ENCODE measurements at regions not wholly inside any gene's neighbourhood (a gene's known extent, or its start where the extent isn't known, plus 50 kb on each side); places are given as distances from the start of the nearest gene placed in this dataset.

DNA sequence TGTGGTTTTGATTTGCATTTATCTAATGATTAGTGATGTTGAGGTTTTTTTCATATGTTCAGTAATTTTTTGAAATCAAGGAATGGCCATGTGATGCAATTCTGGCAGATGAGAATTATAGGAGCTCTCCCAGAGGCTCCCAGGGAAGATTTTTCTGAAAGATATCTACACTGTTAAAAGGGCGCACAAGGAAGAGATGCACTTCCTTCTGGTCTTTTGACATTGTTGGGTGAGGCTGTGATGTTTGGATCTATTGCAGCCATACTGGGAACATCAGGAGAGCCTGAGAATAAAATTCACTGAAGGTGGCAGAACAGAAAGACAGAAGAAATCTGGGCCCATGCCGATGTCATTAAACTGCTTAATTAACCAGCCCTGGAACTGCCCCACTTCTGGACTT lies 108.5 kb downstream of the DDX1 start:
- TF ChIP-seq POLR2A (IDR thresholded peaks at IDR 0.05) (no peak), EP300 (IDR thresholded peaks at IDR 0.05) (no peak), POLR2AphosphoS5 (IDR thresholded peaks at IDR 0.05) (no peak)
- TF ChIP-seq, protein P1, sequence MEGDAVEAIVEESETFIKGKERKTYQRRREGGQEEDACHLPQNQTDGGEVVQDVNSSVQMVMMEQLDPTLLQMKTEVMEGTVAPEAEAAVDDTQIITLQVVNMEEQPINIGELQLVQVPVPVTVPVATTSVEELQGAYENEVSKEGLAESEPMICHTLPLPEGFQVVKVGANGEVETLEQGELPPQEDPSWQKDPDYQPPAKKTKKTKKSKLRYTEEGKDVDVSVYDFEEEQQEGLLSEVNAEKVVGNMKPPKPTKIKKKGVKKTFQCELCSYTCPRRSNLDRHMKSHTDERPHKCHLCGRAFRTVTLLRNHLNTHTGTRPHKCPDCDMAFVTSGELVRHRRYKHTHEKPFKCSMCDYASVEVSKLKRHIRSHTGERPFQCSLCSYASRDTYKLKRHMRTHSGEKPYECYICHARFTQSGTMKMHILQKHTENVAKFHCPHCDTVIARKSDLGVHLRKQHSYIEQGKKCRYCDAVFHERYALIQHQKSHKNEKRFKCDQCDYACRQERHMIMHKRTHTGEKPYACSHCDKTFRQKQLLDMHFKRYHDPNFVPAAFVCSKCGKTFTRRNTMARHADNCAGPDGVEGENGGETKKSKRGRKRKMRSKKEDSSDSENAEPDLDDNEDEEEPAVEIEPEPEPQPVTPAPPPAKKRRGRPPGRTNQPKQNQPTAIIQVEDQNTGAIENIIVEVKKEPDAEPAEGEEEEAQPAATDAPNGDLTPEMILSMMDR (IDR thresholded peaks at IDR 0.05): no peak
- WGBS, 5 donors: 93 to 97% (median 96%) methylated on average over 2 of the region's 2 CpGs
- Histone ChIP-seq H3K9me3 (no peaks in the 10 kb centered on the region), H3K4me3 (no peak overlapping the region), H3K36me3 (no peaks in the 10 kb centered on the region), H3K27ac (no peak overlapping the region), H3K4me1 (peaks cover 0 to 3% (median 0%) of the 10 kb centered on the region in 4 donors), H3K27me3 (no peaks in the 10 kb centered on the region)
- no peak for DNase-seq
- intact Hi-C loops (cut with DNase I; ENCODE audit: low total_unique reads): no loop called here

DNA sequence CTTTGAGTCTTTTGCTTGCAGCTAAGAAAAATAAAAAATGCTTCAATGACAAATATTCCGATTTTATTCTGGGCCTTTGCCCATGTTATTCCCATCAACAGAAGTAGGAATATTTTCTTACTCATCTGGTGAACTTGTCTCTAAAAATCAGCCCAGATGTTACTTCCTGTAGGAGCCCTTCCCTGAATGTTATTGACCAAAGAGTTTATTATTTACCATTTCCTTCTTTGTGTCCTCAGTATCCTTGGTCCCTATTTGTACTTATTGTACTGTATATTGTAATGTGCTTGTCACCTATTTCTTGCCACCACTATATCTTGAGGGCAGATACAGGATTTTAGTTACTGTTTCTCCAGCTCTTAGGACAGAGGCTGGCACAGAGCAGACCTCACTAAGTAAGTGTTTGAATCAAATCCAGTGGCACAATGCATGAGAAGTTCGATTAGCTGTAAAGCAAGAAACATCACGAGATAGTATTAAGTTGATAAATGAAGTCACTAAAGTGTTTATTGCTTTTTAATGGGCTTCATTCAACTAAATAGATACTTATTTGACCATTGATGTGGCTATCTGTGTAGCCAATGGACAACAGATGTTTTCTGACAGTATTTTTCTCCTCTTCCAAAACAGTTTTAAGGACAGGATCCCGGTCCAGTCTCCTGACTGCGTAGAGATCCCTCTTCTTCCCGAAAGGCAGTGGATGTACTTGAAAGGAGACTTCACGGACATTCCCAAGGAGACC lies 109.1 kb downstream of the DDX1 start:
- intact Hi-C loops (cut with DNase I; ENCODE audit: low total_unique reads): no loop called here
- no peak overlapping the region for H3K27ac ChIP-seq
- no peak for TF ChIP-seq POLR2A (IDR thresholded peaks at IDR 0.05)
- TF ChIP-seq POLR2AphosphoS5 (IDR thresholded peaks at IDR 0.05): no peak
- TF ChIP-seq EP300 (IDR thresholded peaks at IDR 0.05): no peak
- TF ChIP-seq, protein P1 (IDR thresholded peaks at IDR 0.05): no peak
- no peak for DNase-seq
- 64 to 79% (median 75%) methylated on average over 7 of the region's 7 CpGs for WGBS, 5 donors
- no peaks in the 10 kb centered on the region for H3K9me3 ChIP-seq
- no peak overlapping the region for H3K4me3 ChIP-seq
- peaks cover 0 to 3% (median 0%) of the 10 kb centered on the region in 4 donors for H3K4me1 ChIP-seq
- no peaks in the 10 kb centered on the region for H3K36me3 ChIP-seq
- no peaks in the 10 kb centered on the region for H3K27me3 ChIP-seq

DNA sequence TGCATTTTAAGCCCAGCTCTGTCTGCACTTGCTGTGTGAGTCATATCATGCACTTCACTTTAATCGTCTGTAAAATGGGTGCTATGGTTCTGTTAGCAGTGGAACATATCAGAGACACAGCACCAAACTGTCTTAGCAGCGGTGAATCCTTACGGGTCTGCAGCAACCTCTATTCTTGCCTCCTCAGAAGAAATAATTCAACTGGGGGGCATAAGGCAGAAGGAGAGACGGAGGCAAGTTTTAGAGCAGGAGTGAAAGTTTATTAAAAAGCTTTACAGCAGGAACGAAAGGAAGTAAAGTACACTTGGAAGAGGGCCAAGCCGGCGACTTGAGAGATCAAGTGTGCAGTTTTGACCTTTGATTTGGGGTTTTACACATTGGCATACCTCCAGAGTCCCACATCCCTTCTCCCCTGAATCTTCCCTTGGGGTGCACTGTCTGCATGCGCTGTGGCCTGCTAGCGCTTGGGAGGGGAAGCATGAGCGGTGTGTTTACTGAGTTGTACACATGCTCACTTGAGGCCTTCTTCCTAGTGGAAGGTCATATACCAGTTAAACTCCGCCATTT lies 109.8 kb downstream of the DDX1 start:
- Histone ChIP-seq H3K27me3 (no peaks in the 10 kb centered on the region), H3K27ac (no peak overlapping the region), H3K36me3 (no peaks in the 10 kb centered on the region), H3K9me3 (no peaks in the 10 kb centered on the region), H3K4me1 (peaks cover 0 to 3% (median 0%) of the 10 kb centered on the region in 4 donors), H3K4me3 (no peak overlapping the region)
- TF ChIP-seq POLR2AphosphoS5 (IDR thresholded peaks at IDR 0.05) (no peak), EP300 (IDR thresholded peaks at IDR 0.05) (no peak), POLR2A (IDR thresholded peaks at IDR 0.05) (no peak)
- TF ChIP-seq, protein P1 (IDR thresholded peaks at IDR 0.05): no peak
- 65 to 70% (median 69%) methylated on average over 11 of the region's 11 CpGs for WGBS, 5 donors
- intact Hi-C loops (cut with DNase I; ENCODE audit: low total_unique reads): no loop called here
- no peak for DNase-seq

DNA sequence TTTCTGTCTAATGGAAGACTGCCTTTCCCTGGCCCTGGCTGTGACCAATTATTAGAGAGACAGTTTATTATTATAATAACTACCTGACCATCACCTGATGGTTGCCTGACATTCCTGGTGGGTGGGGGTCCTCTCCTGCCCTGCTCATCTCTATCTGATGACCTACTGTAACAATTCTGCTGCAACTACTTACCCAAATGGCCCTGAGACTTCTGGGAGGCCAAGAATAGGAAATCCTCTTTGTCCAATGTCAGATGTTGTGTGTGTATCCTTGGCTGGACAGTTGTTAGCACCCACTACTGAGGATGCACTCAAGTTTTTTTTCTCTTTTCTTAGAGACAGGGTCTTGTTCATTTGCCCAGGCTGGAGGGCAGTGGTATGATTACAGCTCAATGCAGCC lies 110.3 kb downstream of the DDX1 start:
- no peak overlapping the region for H3K27ac ChIP-seq
- no peak overlapping the region for H3K4me3 ChIP-seq
- no peaks in the 10 kb centered on the region for H3K9me3 ChIP-seq
- H3K4me1 ChIP-seq: peaks cover 0 to 3% (median 0%) of the 10 kb centered on the region in 4 donors
- TF ChIP-seq POLR2A (IDR thresholded peaks at IDR 0.05) (no peak), POLR2AphosphoS5 (IDR thresholded peaks at IDR 0.05) (no peak), EP300 (IDR thresholded peaks at IDR 0.05) (no peak)
- TF ChIP-seq, protein P1 (IDR thresholded peaks at IDR 0.05): no peak
- H3K27me3 ChIP-seq: no peaks in the 10 kb centered on the region
- DNase-seq: no peak
- no peaks in the 10 kb centered on the region for H3K36me3 ChIP-seq
- intact Hi-C loops (cut with DNase I; ENCODE audit: low total_unique reads): no loop called here
